GM21360 (cell line): ENCODE measurements at regions not wholly inside any gene's neighbourhood (a gene's known extent, or its start where the extent isn't known, plus 50 kb on each side); places are given as distances from the start of the nearest gene placed in this dataset.

Source experiments
- ATAC-seq: cut with Tn5 transposase; IDR thresholded peaks from one replicate; pipeline ENCODE4 v1.9.1; 2021; ENCODE audit warnings: mild to moderate bottlenecking, moderate library complexity; ENCODE audit not compliant: unreplicated experiment

- ATAC-seq, result no peak
Observed at GRCh38 chr9:12065050-12065449, 628.1 kb upstream of the TYRP1 start.

- ATAC-seq, result no peak
Observed at GRCh38 chr9:12065686-12066085, 627.5 kb upstream of the TYRP1 start.

GRCh38 chr9:12066455-12067035 is 626.6 kb upstream of the TYRP1 start:
- no peak for ATAC-seq

- no peak for ATAC-seq
Observed at GRCh38 chr9:12069366-12069765, 623.8 kb upstream of the TYRP1 start.

GRCh38 chr9:12085399-12085798 is 607.8 kb upstream of the TYRP1 start:
- ATAC-seq, result no peak

- no peak for ATAC-seq
Observed at GRCh38 chr9:12091865-12092527, 601.2 kb upstream of the TYRP1 start.

GRCh38 chr9:12094046-12094445 is 599.1 kb upstream of the TYRP1 start:
- ATAC-seq, result no peak

GRCh38 chr9:12095931-12096330 is 597.3 kb upstream of the TYRP1 start:
- no peak for ATAC-seq

- no peak for ATAC-seq
Observed at GRCh38 chr9:12133416-12133815, 559.8 kb upstream of the TYRP1 start.

GRCh38 chr9:12141422-12141821 is 551.8 kb upstream of the TYRP1 start:
- no peak for ATAC-seq

- ATAC-seq, result no peak
Observed at GRCh38 chr9:12155401-12156134, 537.6 kb upstream of the TYRP1 start.

- ATAC-seq, result no peak
Observed at GRCh38 chr9:12162181-12162815, 530.9 kb upstream of the TYRP1 start.

- no peak for ATAC-seq
Observed at GRCh38 chr9:12163723-12164458, 529.3 kb upstream of the TYRP1 start.

GRCh38 chr9:12166518-12166917 is 526.7 kb upstream of the TYRP1 start:
- ATAC-seq, result no peak

- ATAC-seq, result no peak
Observed at GRCh38 chr9:12170456-12170855, 522.7 kb upstream of the TYRP1 start.

- ATAC-seq, result no peak
Observed at GRCh38 chr9:12178634-12179033, 514.6 kb upstream of the TYRP1 start.

GRCh38 chr9:12182806-12183205 is 510.4 kb upstream of the TYRP1 start:
- no peak for ATAC-seq

- no peak for ATAC-seq
Observed at GRCh38 chr9:12183321-12183720, 509.9 kb upstream of the TYRP1 start.

GRCh38 chr9:12185856-12186255 is 507.3 kb upstream of the TYRP1 start:
- ATAC-seq, result no peak

GRCh38 chr9:12191630-12192029 is 501.6 kb upstream of the TYRP1 start:
- ATAC-seq, result no peak

GRCh38 chr9:12194731-12195130 is 498.5 kb upstream of the TYRP1 start:
- no peak for ATAC-seq
